Prostate gland (tissue), 2 donors: ENCODE measurements at regions not wholly inside any gene's neighbourhood (a gene's known extent, or its start where the extent isn't known, plus 50 kb on each side); places are given as distances from the start of the nearest gene placed in this dataset.

Source experiments
- DNase-seq: peaks from one replicate; pipeline ENCODE4 v3.0.0-alpha.2; 2019; ENCODE audit warnings: low spot score
- H3K27ac ChIP-seq, 2 donors: fragments of 200-600 bp; sonication (generic); 2 replicates each; pipeline ENCODE4 v1.5.1; 2017 to 2019
- H3K27me3 ChIP-seq: fragments of 200-600 bp; sonication (generic); replicated peaks from 2 replicates; pipeline ENCODE4 v1.5.1; 2019; ENCODE audit not compliant: insufficient read depth
- H3K36me3 ChIP-seq, 2 donors: fragments of 200-600 bp; sonication (generic); 1 replicate in 1 of 2; 2 replicates in 1 of 2; pipeline versions ENCODE4 v1.5.1 to v1.8.1; 2017 to 2019
- H3K4me1 ChIP-seq: fragments of 200-600 bp; sonication (generic); replicated peaks from 2 replicates; pipeline ENCODE4 v1.5.1; 2019
- H3K4me3 ChIP-seq, 2 donors: fragments of 200-600 bp; sonication (generic); 2 replicates each; pipeline ENCODE4 v1.5.1; 2017 to 2019
- H3K9me3 ChIP-seq: fragments of 200-600 bp; sonication (generic); 2 replicates; pipeline ENCODE4 v1.5.1; 2017
- POLR2A ChIP-seq: fragments of 450-650 bp; IDR thresholded peaks from one replicate; pipeline ENCODE4 v1.6.1; 2016; ENCODE audit warnings: antibody characterized with exemption, mild to moderate bottlenecking
- POLR2AphosphoS5 ChIP-seq: sonication (generic); formaldehyde crosslinking; IDR thresholded peaks from one replicate; pipeline ENCODE4 v1.6.1; 2017; ENCODE audit warnings: antibody characterized with exemption
- WGBS: methylation state at CpG from one replicate; pipeline ENCODE4 v1.1.5; 2018; 5-methylcytosine and 5-hydroxymethylcytosine counted together
- intact Hi-C: fragments of 100-400 bp; cut with DNase I; formaldehyde crosslinking; loops from one replicate; pipeline ENCODE4 v1.14.2; 2022
- TF ChIP-seq, protein P1 (sequence below), 4 experiments: fragments of 200-600 bp in 2 of 4; fragments of 450-650 bp in 2 of 4; sonication (generic) in 2 of 4; IDR thresholded peaks; 1 replicate in 3 of 4; 2 replicates in 1 of 4; pipeline ENCODE4 v1.5.1; 2016 to 2019; ENCODE audit warnings: antibody characterized with exemption in 4 of 4, mild to moderate bottlenecking in 2 of 4, moderate library complexity in 2 of 4

DNA sequence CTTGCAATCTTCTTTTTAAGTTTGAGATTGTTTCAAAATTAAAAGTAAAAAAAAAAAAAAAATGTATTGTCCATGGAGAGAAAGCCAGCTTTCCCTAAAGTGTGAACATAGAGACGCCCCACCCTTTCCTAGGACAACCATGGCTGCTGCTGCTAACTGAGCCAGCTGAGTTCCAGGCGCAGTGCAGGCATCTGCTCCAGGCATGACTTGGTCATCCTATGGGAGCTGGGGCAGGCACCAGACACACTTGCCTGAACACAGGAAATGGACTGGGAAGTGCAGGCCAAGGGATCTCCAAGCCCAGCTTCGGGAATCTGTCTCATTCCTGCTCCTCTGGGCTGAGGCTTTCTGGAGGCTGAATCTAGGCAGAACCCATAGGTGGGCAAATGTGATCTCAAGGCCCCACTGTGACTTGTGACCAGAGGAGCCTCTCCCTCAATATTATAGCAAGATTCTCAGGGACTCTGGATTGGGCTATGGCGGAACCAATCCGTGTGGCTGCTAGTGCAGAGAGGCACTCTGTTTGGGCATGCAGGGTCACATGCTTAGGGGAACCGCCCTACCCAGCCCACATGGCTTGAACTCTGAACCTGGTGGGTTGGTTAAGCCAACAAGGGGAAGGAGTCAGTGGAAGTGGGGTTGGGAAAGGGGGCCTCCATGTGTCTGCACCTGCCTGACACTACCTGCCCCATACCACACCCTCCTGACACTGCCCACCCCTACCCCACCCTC lies 138.2 kb upstream of the CST7 start:
- TF ChIP-seq POLR2A = no peak
- DNase-seq = no peak
- WGBS = 88% methylated on average over 5 of the region's 6 CpGs
- intact Hi-C loops = no loop called here
- Histone ChIP-seq H3K4me1 (no peaks in the 10 kb centered on the region), H3K4me3 (no peak overlapping the region), H3K27me3 (no peaks in the 10 kb centered on the region), H3K9me3 (no peaks in the 10 kb centered on the region), H3K27ac (no peak overlapping the region), H3K36me3 (no peaks in the 10 kb centered on the region)

DNA sequence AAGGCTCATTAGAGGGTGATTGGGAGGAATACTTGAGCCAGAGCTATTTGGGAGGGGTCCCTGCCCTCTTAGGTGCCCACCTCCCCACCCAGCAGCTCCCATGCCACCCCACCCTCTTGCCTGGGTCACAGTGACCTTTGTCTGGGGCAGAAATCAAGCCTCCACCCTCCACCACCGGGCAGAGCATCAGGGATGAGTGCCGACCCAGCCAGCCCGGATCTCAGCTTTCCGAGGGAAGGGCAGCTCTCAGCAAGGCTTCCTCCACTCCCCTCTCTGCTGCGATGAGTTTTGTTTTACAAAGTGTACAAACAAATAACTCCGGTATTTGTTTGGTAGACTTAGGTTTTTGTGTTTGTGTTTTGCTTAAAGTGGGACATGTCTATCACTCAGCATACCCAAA lies 136.7 kb upstream of the CST7 start:
- Histone ChIP-seq H3K27ac (no peak overlapping the region), H3K4me1 (no peaks in the 10 kb centered on the region), H3K36me3 (no peaks in the 10 kb centered on the region), H3K9me3 (no peaks in the 10 kb centered on the region), H3K27me3 (no peaks in the 10 kb centered on the region), H3K4me3 (no peak overlapping the region)
- DNase-seq = no peak
- 57% methylated on average over 6 of the region's 6 CpGs for WGBS
- TF ChIP-seq, protein P1, sequence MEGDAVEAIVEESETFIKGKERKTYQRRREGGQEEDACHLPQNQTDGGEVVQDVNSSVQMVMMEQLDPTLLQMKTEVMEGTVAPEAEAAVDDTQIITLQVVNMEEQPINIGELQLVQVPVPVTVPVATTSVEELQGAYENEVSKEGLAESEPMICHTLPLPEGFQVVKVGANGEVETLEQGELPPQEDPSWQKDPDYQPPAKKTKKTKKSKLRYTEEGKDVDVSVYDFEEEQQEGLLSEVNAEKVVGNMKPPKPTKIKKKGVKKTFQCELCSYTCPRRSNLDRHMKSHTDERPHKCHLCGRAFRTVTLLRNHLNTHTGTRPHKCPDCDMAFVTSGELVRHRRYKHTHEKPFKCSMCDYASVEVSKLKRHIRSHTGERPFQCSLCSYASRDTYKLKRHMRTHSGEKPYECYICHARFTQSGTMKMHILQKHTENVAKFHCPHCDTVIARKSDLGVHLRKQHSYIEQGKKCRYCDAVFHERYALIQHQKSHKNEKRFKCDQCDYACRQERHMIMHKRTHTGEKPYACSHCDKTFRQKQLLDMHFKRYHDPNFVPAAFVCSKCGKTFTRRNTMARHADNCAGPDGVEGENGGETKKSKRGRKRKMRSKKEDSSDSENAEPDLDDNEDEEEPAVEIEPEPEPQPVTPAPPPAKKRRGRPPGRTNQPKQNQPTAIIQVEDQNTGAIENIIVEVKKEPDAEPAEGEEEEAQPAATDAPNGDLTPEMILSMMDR (IDR thresholded peaks at IDR 0.05) = no peak
- TF ChIP-seq POLR2AphosphoS5 (no peak), POLR2A (no peak)
- intact Hi-C loops = no loop called here

DNA sequence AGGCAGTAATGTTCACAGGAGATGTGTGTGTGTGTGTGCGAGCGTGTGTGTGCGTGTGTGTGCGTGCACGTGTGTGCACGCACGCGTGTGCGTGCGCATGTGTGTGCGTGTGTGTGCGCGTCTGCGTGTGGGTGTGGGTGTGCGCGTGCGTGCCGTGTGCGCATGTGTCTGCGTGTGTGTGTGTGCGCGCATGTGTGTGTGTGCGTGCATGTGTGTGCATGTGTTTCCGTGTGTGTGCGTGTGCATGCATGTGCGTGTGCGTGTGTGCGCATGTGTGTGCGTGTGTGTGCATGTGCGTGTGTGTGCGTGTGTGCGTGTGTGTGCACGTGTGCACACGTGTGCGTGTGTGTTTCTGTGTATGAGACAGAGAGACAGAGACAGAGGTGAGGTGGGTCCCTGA lies 136.0 kb upstream of the CST7 start:
- DNase-seq = no peak
- Histone ChIP-seq H3K27ac (no peak overlapping the region), H3K4me3 (no peak overlapping the region), H3K27me3 (no peaks in the 10 kb centered on the region), H3K4me1 (no peaks in the 10 kb centered on the region), H3K36me3 (no peaks in the 10 kb centered on the region), H3K9me3 (no peaks in the 10 kb centered on the region)
- intact Hi-C loops = no loop called here
- 86% methylated on average over 35 of the region's 35 CpGs for WGBS
- TF ChIP-seq, protein P1 (IDR thresholded peaks at IDR 0.05) = no peak
- TF ChIP-seq POLR2A (no peak), POLR2AphosphoS5 (no peak)

DNA sequence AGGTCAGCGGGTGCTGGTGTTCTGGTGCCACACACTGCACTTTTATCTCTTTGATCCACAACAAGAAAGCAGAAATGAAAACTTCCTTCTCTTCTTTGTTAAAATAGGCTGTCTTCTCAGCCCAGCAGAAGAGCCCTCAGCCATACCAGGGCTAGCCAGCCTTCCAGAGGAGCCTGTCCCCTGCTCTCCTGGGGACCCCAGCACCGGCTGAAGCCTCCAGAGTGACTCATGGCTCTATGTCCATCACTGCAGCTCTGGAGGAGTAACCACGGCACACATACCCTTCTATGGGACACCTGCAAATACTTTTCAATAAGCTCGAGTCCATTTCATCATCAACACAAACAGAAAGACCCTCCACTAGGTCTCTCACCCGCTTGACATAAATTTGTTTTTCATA lies 135.6 kb upstream of the CST7 start:
- intact Hi-C loops = no loop called here
- DNase-seq = no peak
- Histone ChIP-seq H3K4me3 (no peak overlapping the region), H3K9me3 (no peaks in the 10 kb centered on the region), H3K36me3 (no peaks in the 10 kb centered on the region), H3K27me3 (no peaks in the 10 kb centered on the region), H3K4me1 (no peaks in the 10 kb centered on the region), H3K27ac (no peak overlapping the region)
- TF ChIP-seq, protein P1 (IDR thresholded peaks at IDR 0.05) = no peak
- TF ChIP-seq POLR2AphosphoS5 (no peak), POLR2A (no peak)
- WGBS = 70% methylated on average over 5 of the region's 5 CpGs

DNA sequence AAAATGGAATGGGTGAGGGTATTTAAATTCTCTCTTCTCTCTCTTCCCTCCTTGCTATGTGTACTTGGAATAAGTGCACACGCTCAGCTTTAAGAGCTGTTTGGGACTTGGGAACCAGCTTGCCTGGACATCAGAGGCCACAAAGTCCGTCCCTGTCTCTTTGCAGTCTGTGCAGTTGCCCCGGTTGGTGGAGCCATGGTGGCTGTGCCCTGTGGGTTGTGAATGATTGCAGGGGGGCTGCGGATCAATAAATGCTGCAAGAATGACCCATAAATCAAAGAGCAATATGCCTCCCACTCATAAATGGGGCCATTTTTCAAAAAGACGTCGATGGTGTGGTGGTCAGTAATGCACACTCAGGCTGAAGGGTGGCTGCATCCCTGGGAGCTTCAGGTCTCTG lies 135.1 kb upstream of the CST7 start:
- no peak for DNase-seq
- TF ChIP-seq, protein P1 (IDR thresholded peaks at IDR 0.05) = no peak
- no peak for TF ChIP-seq POLR2A
- WGBS = 71% methylated on average over 6 of the region's 6 CpGs
- Histone ChIP-seq H3K36me3 (no peaks in the 10 kb centered on the region), H3K27ac (no peak overlapping the region), H3K27me3 (no peaks in the 10 kb centered on the region), H3K4me1 (no peaks in the 10 kb centered on the region), H3K4me3 (no peak overlapping the region), H3K9me3 (no peaks in the 10 kb centered on the region)
- intact Hi-C loops = no loop called here
